ENCODE measurements at regions not wholly inside any gene's neighbourhood (a gene's known extent, or its start where the extent isn't known, plus 50 kb on each side); places are given as distances from the start of the nearest gene placed in this dataset.

- no peaks in the 10 kb centered on the region for H3K27me3 ChIP-seq
- WGBS, result 89% methylated on average over 5 of the region's 5 CpGs
- H3K36me3 ChIP-seq, result no peaks in the 10 kb centered on the region
- TF ChIP-seq CTCF (IDR thresholded peaks at IDR 0.05) (no peak), POLR2AphosphoS5 (IDR thresholded peaks at IDR 0.05) (no peak), POLR2A (IDR thresholded peaks at IDR 0.05) (no peak), EP300 (IDR thresholded peaks at IDR 0.05) (no peak)
- no peaks in the 10 kb centered on the region for H3K9me3 ChIP-seq
- no peak overlapping the region for H3K4me3 ChIP-seq
- H3K27ac ChIP-seq, result no peak overlapping the region
- no peaks in the 10 kb centered on the region for H3K4me1 ChIP-seq
- DNase-seq (ENCODE audit: low spot score in 2 of 2), result no peak
These were observed 344.9 kb upstream of the NOCT start for GRCh38 chr4:138670681-138671080.

- H3K27ac ChIP-seq, result no peak overlapping the region
- H3K9me3 ChIP-seq, result no peaks in the 10 kb centered on the region
- H3K36me3 ChIP-seq, result no peaks in the 10 kb centered on the region
- TF ChIP-seq CTCF (IDR thresholded peaks at IDR 0.05) (no peak), POLR2AphosphoS5 (IDR thresholded peaks at IDR 0.05) (no peak)
- no peaks in the 10 kb centered on the region for H3K4me1 ChIP-seq
- no peak overlapping the region for H3K4me3 ChIP-seq
- H3K27me3 ChIP-seq, result no peaks in the 10 kb centered on the region
- 94% methylated on average over 6 of the region's 6 CpGs for WGBS
- DNase-seq (ENCODE audit: low spot score in 2 of 2), result no peak
These were observed 345.9 kb upstream of the NOCT start for GRCh38 chr4:138669479-138670315.

- Histone ChIP-seq H3K27me3 (no peaks in the 10 kb centered on the region), H3K4me3 (no peak overlapping the region), H3K9me3 (no peaks in the 10 kb centered on the region), H3K4me1 (no peaks in the 10 kb centered on the region), H3K27ac (no peak overlapping the region), H3K36me3 (no peaks in the 10 kb centered on the region)
- TF ChIP-seq CTCF (IDR thresholded peaks at IDR 0.05) (no peak), EP300 (IDR thresholded peaks at IDR 0.05) (no peak), POLR2AphosphoS5 (IDR thresholded peaks at IDR 0.05) (no peak), POLR2A (IDR thresholded peaks at IDR 0.05) (no peak)
- 94% methylated on average over 3 of the region's 3 CpGs for WGBS
- DNase-seq (ENCODE audit: low spot score in 2 of 2), result no peak
These were observed 347.3 kb upstream of the NOCT start for GRCh38 chr4:138668309-138668708.

GRCh38 chr4:138666366-138666765 lies 349.2 kb upstream of the NOCT start:
- Histone ChIP-seq H3K27me3 (no peaks in the 10 kb centered on the region), H3K9me3 (no peaks in the 10 kb centered on the region), H3K4me3 (no peak overlapping the region), H3K27ac (no peak overlapping the region), H3K4me1 (no peaks in the 10 kb centered on the region), H3K36me3 (no peaks in the 10 kb centered on the region)
- DNase-seq (ENCODE audit: low spot score in 2 of 2), result no peak
- TF ChIP-seq EP300 (IDR thresholded peaks at IDR 0.05), result no peak
- TF ChIP-seq POLR2A (IDR thresholded peaks at IDR 0.05), result no peak
- TF ChIP-seq CTCF (IDR thresholded peaks at IDR 0.05), result no peak
- no peak for TF ChIP-seq POLR2AphosphoS5 (IDR thresholded peaks at IDR 0.05)
- 95% methylated on average over 6 of the region's 6 CpGs for WGBS

GRCh38 chr4:138665851-138666250 lies 349.7 kb upstream of the NOCT start:
- H3K36me3 ChIP-seq, result no peaks in the 10 kb centered on the region

More at GRCh38 chr4:138665851-138666250, 349.7 kb upstream of the NOCT start:
- Histone ChIP-seq H3K4me1 (no peaks in the 10 kb centered on the region), H3K27ac (no peak overlapping the region), H3K27me3 (no peaks in the 10 kb centered on the region), H3K4me3 (no peak overlapping the region), H3K9me3 (no peaks in the 10 kb centered on the region)
- 92% methylated on average over 4 of the region's 4 CpGs for WGBS
- TF ChIP-seq POLR2A (IDR thresholded peaks at IDR 0.05) (no peak), POLR2AphosphoS5 (IDR thresholded peaks at IDR 0.05) (no peak), CTCF (IDR thresholded peaks at IDR 0.05) (no peak), EP300 (IDR thresholded peaks at IDR 0.05) (no peak)
- no peak for DNase-seq (ENCODE audit: low spot score in 2 of 2)
